HEK293T (cell line): ENCODE measurements at regions not wholly inside any gene's neighbourhood (a gene's known extent, or its start where the extent isn't known, plus 50 kb on each side); places are given as distances from the start of the nearest gene placed in this dataset.

Source experiments
- CTCF ChIA-PET: fragments of 350-600 bp; formaldehyde crosslinking; extraction: SDS; loops from one replicate; lab custom pipeline; 2021; ENCODE audit warnings: antibody characterized with exemption, inconsistent platforms; lab: Yijun Ruan, JAX
- POLR2A ChIA-PET: fragments of 350-600 bp; formaldehyde crosslinking; extraction: SDS; loops from one replicate; lab custom pipeline; 2020; ENCODE audit warnings: antibody characterized with exemption, inconsistent platforms; lab: Yijun Ruan, JAX
- DNase-seq: peaks from one replicate; pipeline ENCODE4 v3.0.0; 2012; ENCODE audit warnings: mixed read lengths; ENCODE audit errors: extremely low spot score
- ARNT ChIP-seq: fragments of 450-650 bp; IDR thresholded peaks from 2 replicates; pipeline ENCODE4 v1.6.1; 2017; ENCODE audit warnings: mild to moderate bottlenecking
- BHLHE40 ChIP-seq: fragments of 450-650 bp; IDR thresholded peaks from 2 replicates; pipeline ENCODE4 v1.6.1; 2016; ENCODE audit warnings: mild to moderate bottlenecking, moderate library complexity, borderline replicate concordance
- CTBP1 ChIP-seq: fragments of 450-650 bp; IDR thresholded peaks from 2 replicates; pipeline ENCODE4 v1.6.1; 2016; ENCODE audit warnings: borderline replicate concordance
- ELF4 ChIP-seq: fragments of 450-650 bp; IDR thresholded peaks from 2 replicates; pipeline ENCODE4 v1.6.1; 2017; ENCODE audit warnings: antibody characterized with exemption
- FOXA1 ChIP-seq: fragments of 450-650 bp; IDR thresholded peaks from 2 replicates; pipeline ENCODE4 v1.6.1; 2016; ENCODE audit warnings: mild to moderate bottlenecking
- FOXK2 ChIP-seq: fragments of 450-650 bp; IDR thresholded peaks from 2 replicates; pipeline ENCODE4 v1.6.1; 2016; ENCODE audit warnings: mild to moderate bottlenecking
- FOXM1 ChIP-seq: fragments of 450-650 bp; IDR thresholded peaks from 2 replicates; pipeline ENCODE4 v1.6.1; 2017; ENCODE audit warnings: mild to moderate bottlenecking, borderline replicate concordance
- HDGF ChIP-seq: fragments of 450-650 bp; IDR thresholded peaks from 2 replicates; pipeline ENCODE4 v1.6.1; 2017; ENCODE audit warnings: antibody characterized with exemption, borderline replicate concordance
- L3MBTL2 ChIP-seq: fragments of 450-650 bp; conservative IDR thresholded peaks from 2 replicates; pipeline ENCODE4 v1.6.1; 2016; ENCODE audit warnings: mild to moderate bottlenecking
- LEF1 ChIP-seq: fragments of 450-650 bp; IDR thresholded peaks from 2 replicates; pipeline ENCODE4 v1.6.1; 2017; ENCODE audit warnings: mild to moderate bottlenecking, borderline replicate concordance
- NFRKB ChIP-seq: fragments of 450-650 bp; IDR thresholded peaks from 2 replicates; pipeline ENCODE4 v1.6.1; 2016; ENCODE audit warnings: mild to moderate bottlenecking, moderate library complexity
- SP1 ChIP-seq: fragments of 450-650 bp; IDR thresholded peaks from 2 replicates; pipeline ENCODE4 v1.6.1; 2017
- SUZ12 ChIP-seq: fragments of 450-650 bp; IDR thresholded peaks from 2 replicates; pipeline ENCODE4 v1.6.1; 2016; ENCODE audit warnings: mild to moderate bottlenecking
- TARDBP ChIP-seq: fragments of 450-650 bp; IDR thresholded peaks from 2 replicates; pipeline ENCODE4 v1.6.1; 2016
- ZNF384 ChIP-seq: fragments of 450-650 bp; IDR thresholded peaks from 2 replicates; pipeline ENCODE4 v1.6.1; 2016
- TF ChIP-seq, protein P1 (sequence below): fragments of 450-650 bp; IDR thresholded peaks from 2 replicates; pipeline ENCODE4 v1.6.1; 2016

DNA sequence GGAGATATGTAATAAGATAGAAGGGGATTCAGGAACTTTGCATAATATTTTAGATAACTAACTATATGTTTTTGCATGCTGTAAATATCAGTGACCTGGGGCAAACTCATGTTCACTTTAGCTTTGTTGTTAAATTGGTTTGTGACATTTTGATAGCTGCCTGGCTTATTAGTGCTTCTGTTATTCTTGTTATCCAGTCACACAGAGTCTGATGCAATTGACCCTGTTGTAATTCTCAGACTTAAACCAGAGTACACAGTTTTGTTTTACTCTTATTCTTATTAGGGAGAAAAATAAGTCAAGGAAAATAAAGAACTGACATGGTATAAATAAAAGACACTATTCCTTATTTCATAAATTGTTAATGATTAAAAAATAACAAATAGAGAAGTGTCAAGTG, 516.7 kb upstream of the SLIT2 start:
- TF ChIP-seq ELF4 = no peak
- TF ChIP-seq TARDBP = no peak
- TF ChIP-seq CTBP1 = no peak
- no peak for TF ChIP-seq SUZ12
- no peak for TF ChIP-seq FOXM1
- no peak for TF ChIP-seq ARNT
- no peak for TF ChIP-seq ZNF384
- no peak for TF ChIP-seq NFRKB
- TF ChIP-seq SP1 = no peak
- TF ChIP-seq FOXK2 = no peak
- no peak for TF ChIP-seq HDGF
- TF ChIP-seq, protein P1, sequence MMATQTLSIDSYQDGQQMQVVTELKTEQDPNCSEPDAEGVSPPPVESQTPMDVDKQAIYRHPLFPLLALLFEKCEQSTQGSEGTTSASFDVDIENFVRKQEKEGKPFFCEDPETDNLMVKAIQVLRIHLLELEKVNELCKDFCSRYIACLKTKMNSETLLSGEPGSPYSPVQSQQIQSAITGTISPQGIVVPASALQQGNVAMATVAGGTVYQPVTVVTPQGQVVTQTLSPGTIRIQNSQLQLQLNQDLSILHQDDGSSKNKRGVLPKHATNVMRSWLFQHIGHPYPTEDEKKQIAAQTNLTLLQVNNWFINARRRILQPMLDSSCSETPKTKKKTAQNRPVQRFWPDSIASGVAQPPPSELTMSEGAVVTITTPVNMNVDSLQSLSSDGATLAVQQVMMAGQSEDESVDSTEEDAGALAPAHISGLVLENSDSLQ = no peak
- no peak for DNase-seq
- ChIA-PET CTCF (no interaction called here), POLR2A (no interaction called here)

DNA sequence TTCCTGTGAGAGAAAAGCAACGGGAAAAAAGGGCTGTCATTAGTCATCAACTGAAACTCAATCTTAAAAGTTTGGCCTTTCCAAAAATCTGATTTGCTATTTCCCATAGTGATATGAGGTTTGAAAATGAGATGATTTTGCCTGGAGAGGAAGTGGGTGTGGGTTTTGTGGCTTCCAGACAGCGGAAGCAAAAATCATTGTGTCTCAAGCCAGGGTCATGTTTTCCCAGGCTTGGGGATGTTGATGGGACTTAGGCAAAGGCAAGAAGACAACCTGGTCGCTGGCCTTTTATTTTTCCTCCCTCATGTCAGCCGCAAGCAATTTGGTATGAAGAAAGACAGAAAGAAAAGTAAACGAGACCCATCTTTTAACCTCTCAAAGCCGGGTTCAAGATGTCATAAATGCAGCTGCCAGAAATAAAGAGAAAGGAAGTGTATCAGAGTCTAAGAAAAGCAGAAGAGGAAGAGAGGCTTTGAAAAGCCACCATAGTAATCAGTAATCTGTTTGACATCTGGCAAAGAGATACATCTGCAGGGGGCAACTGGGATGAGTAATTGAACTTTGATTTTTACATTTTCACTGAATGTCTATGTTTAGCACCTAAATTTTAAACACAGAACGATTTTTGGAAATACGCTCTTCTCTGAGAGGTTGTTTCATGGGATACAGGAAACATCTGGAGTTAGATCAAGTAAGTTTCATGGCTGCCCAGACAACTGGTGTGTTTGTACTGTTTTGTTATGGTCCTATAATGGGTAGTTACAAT, 521.6 kb upstream of the SLIT2 start:
- no peak for TF ChIP-seq ARNT
- no peak for TF ChIP-seq HDGF
- no peak for TF ChIP-seq LEF1
- no peak for TF ChIP-seq ELF4
- TF ChIP-seq BHLHE40 = no peak
- no peak for TF ChIP-seq FOXA1
- no peak for TF ChIP-seq TARDBP
- TF ChIP-seq SUZ12 = no peak
- no peak for TF ChIP-seq ZNF384
- no peak for TF ChIP-seq CTBP1
- no peak for TF ChIP-seq FOXK2
- TF ChIP-seq FOXM1 = no peak
- TF ChIP-seq, protein P1 = no peak
- no peak for TF ChIP-seq L3MBTL2
- TF ChIP-seq NFRKB = no peak
- TF ChIP-seq SP1 = no peak
- ChIA-PET CTCF (no interaction called here), POLR2A (no interaction called here)
- no peak for DNase-seq

DNA sequence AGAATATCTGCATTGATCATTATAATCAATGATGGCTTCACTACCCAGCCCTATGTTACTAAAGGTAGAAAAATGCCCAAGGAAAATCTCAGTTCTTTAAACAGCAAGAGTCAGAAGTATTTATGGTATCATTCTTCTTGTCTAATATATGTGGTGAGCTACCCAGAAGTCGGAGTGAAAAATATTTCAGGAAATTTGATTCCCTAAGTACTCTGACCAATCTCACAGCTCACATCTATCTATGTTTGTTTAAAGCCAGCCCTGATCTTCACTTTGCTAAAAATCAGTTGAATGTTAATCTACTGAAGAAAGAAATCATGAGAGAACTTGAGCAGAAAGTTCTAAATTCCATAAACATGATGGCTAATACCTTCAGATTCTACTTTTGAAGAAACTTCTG, 522.9 kb upstream of the SLIT2 start:
- ChIA-PET POLR2A (no interaction called here), CTCF (no interaction called here)
- no peak for TF ChIP-seq FOXA1
- TF ChIP-seq ELF4 = no peak
- TF ChIP-seq FOXK2 = no peak
- TF ChIP-seq LEF1 = no peak
- TF ChIP-seq CTBP1 = no peak
- TF ChIP-seq NFRKB = no peak
- TF ChIP-seq FOXM1 = no peak
- no peak for TF ChIP-seq HDGF
- no peak for TF ChIP-seq BHLHE40
- no peak for TF ChIP-seq ZNF384
- TF ChIP-seq, protein P1 = no peak
- TF ChIP-seq ARNT = no peak
- no peak for DNase-seq

DNA sequence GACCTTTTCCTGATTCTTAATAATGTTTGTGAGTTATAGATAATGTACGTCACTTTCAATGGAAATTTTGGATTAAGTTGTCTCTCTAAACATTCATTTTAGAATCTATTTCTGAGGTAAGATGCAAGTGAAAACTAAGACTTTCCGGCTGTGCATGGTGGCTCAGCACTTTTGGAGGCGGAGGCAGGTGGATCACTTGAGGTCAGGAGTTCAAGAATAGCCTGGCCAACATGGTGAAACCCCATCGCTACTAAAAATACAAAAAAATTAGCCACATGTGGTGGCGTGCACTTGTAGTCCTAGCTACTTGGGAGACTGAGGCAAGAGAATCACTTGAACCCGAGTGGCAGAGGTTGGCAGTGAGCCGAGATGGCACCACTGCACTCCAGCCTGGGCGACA, 524.6 kb upstream of the SLIT2 start:
- CTCF ChIA-PET = no interaction called here
- POLR2A ChIA-PET = no interaction called here
- TF ChIP-seq, protein P1 = no peak
- no peak for TF ChIP-seq FOXM1
- no peak for TF ChIP-seq FOXK2
- no peak for TF ChIP-seq BHLHE40
- no peak for TF ChIP-seq FOXA1
- TF ChIP-seq CTBP1 = no peak
- no peak for TF ChIP-seq TARDBP
- TF ChIP-seq LEF1 = no peak
- TF ChIP-seq ARNT = no peak
- no peak for TF ChIP-seq SP1
- TF ChIP-seq NFRKB = no peak
- no peak for TF ChIP-seq L3MBTL2
- no peak for TF ChIP-seq ZNF384
- DNase-seq = no peak

DNA sequence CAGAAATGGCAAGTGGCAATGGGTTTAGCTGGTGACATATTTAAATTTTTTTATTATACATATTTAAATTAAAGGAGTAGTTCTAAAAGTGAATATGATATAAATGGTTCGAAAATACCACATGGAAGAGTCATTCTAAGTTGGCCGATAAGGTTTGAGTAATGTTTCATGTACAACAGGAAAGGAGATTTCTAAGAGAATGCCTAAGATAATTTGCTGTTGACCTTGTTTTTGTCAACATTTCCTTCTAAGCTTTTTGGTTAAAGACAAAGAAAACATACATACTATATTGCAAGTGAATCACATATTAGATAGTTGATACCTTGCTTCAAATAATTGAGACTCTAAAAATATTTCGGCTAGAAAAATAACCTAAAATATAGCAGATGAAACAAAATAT, 526.6 kb upstream of the SLIT2 start:
- no peak for TF ChIP-seq NFRKB
- no peak for TF ChIP-seq FOXA1
- TF ChIP-seq FOXM1 = no peak
- no peak for TF ChIP-seq BHLHE40
- no peak for TF ChIP-seq TARDBP
- TF ChIP-seq SUZ12 = no peak
- no peak for TF ChIP-seq ZNF384
- TF ChIP-seq ELF4 = no peak
- TF ChIP-seq ARNT = no peak
- no peak for TF ChIP-seq CTBP1
- TF ChIP-seq FOXK2 = no peak
- TF ChIP-seq, protein P1 = no peak
- no peak for TF ChIP-seq L3MBTL2
- no peak for TF ChIP-seq HDGF
- no peak for TF ChIP-seq SP1
- no peak for TF ChIP-seq LEF1
- ChIA-PET CTCF (interaction anchor here (0.6 kb wide), 1 partner anchor 49 kb away, joined by 3 read pairs; no protein-coding TSS in a partner anchor), POLR2A (no interaction called here)
- no peak for DNase-seq
